Kidney (tissue), 13 donors: ENCODE measurements at regions not wholly inside any gene's neighbourhood (a gene's known extent, or its start where the extent isn't known, plus 50 kb on each side); places are given as distances from the start of the nearest gene placed in this dataset.

Source experiments
- DNase-seq, 5 donors: peaks; one replicate each; pipeline ENCODE4 v3.0.0-alpha.2; 2013 to 2020
- FAIRE-seq: peaks from 2 replicates; lab custom pipeline; 2012; peaks lifted over from hg19 to GRCh38; lab: Jason Lieb, UNC
- H3K27ac ChIP-seq, 2 donors: one replicate each; pipeline ENCODE4 v1.7.0; 2013; ENCODE audit warnings: low read depth in 2 of 2, low read length in 2 of 2, inconsistent platforms in 1 of 2
- H3K27me3 ChIP-seq: one replicate; pipeline ENCODE4 v1.7.1; 2013; ENCODE audit warnings: low read length, inconsistent platforms; ENCODE audit not compliant: control insufficient read depth, insufficient read depth
- H3K36me3 ChIP-seq, 3 donors: one replicate each; pipeline versions ENCODE4 v1.7.0 to v1.7.1; 2013; ENCODE audit warnings: low read length in 3 of 3, control low read depth in 1 of 3, inconsistent platforms in 1 of 3; ENCODE audit not compliant: insufficient read depth in 3 of 3, control insufficient read depth in 2 of 3
- H3K4me1 ChIP-seq, 3 donors: one replicate each; pipeline versions ENCODE4 v1.7.0 to v1.7.1; 2013; ENCODE audit warnings: low read length in 3 of 3, inconsistent platforms in 1 of 3, low read depth in 1 of 3; ENCODE audit not compliant: control insufficient read depth in 2 of 3, insufficient read depth in 2 of 3
- H3K4me3 ChIP-seq, 3 donors: one replicate each; pipeline versions ENCODE4 v1.7.0 to v1.8.1; 2013; ENCODE audit warnings: low read length in 3 of 3, control low read depth in 1 of 3, inconsistent platforms in 1 of 3
- H3K9ac ChIP-seq, 3 donors: one replicate each; pipeline versions ENCODE4 v1.7.0 to v1.7.1; 2013; ENCODE audit warnings: low read length in 3 of 3, control low read depth in 1 of 3, inconsistent platforms in 1 of 3
- H3K9me3 ChIP-seq, 3 donors: one replicate each; pipeline versions ENCODE4 v1.7.0 to v1.7.1; 2013; ENCODE audit warnings: low read length in 3 of 3, control low read depth in 1 of 3, inconsistent platforms in 1 of 3; ENCODE audit not compliant: control insufficient read depth in 2 of 3, insufficient read depth in 1 of 3
- intact Hi-C: fragments of 100-400 bp; cut with DNase I; formaldehyde crosslinking; loops from one replicate; pipeline ENCODE4 v1.11.1; 2022
- TF ChIP-seq, protein P1 (sequence below): IDR thresholded peaks from 3 replicates; pipeline ENCODE4 v1.5.1; 2012; ENCODE audit warnings: mild to moderate bottlenecking, moderate library complexity, borderline replicate concordance; ENCODE audit not compliant: insufficient read depth; ENCODE audit errors: extremely low read depth
- donor health status: control.
- donor health status: control.
- donor health status: control.
- donor health status: control.
- donor health status: control.
- donor health status: DM: yes; HTN: yes; CAD: no.
- donor health status: Normal renal cell carcinoma (clear cell type).

DNA sequence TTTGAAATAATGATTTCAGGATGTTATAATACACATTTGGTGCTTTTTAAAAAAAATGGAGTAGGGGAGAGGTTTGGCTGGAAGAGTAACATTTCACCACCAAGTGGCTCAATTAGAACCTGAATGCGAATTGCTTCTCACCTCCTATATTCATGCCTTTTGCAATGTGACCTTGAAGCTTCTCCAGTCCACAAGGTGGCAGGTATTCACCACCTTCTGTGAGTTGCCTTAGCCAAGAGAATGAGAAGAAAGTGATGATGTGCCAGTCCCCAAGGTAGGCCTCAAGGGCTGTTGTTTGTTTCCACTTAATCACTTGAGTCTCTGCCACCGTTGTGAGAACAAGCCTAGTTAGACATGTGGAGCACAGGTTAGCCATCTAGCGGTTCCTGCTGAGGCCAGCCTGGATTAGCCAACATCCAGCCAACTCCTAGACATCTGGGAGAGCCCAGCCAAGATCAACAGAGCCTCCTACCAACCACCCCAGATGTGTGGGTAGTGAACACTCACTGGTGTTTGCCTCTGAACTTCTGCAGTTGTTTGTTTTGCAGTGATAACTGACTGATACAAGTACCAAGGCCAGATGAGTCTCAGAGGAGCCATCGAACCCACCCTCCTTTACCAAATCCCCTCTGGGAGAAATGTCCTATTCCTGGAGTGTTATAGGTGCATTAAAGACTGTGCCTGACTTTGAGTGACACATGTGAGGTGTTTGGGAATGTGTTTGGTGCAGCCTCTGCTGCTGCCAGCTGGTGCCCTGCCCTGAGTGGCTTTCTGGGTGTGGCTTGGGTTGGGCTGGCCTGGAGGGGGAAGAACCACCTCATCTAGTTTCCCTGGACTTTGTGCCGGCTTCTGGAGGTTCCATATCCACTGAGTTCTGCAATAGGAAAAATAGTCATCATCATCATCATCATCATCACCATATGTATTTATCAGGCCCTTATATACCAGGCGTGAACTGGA, 132.5 kb upstream of the RFLNA start:
- TF ChIP-seq, protein P1, sequence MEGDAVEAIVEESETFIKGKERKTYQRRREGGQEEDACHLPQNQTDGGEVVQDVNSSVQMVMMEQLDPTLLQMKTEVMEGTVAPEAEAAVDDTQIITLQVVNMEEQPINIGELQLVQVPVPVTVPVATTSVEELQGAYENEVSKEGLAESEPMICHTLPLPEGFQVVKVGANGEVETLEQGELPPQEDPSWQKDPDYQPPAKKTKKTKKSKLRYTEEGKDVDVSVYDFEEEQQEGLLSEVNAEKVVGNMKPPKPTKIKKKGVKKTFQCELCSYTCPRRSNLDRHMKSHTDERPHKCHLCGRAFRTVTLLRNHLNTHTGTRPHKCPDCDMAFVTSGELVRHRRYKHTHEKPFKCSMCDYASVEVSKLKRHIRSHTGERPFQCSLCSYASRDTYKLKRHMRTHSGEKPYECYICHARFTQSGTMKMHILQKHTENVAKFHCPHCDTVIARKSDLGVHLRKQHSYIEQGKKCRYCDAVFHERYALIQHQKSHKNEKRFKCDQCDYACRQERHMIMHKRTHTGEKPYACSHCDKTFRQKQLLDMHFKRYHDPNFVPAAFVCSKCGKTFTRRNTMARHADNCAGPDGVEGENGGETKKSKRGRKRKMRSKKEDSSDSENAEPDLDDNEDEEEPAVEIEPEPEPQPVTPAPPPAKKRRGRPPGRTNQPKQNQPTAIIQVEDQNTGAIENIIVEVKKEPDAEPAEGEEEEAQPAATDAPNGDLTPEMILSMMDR: no peak
- no peaks in the 10 kb centered on the region for H3K9me3 ChIP-seq

DNA sequence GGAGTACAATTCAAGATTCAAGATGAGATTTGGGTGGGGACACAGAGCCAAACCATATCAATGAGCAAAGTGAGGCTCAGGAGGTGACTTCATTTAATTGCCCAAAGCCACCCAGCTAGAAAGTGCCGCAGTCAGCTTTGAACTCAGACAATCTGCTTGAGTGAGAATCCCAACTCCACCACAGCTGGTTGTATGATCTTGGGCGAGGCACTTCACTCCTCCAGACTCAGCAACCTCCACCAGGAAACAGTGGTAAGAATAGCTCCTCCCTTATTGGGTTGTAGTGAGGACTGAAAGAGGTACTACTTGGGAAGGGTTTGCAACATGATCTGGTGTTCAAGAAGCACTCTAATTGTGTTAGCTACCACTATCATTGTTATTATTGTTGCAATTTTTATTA, 129.2 kb upstream of the RFLNA start:
- Histone ChIP-seq H3K4me3 (no peak overlapping the region), H3K9ac (no peak overlapping the region), H3K27me3 (no peaks in the 10 kb centered on the region), H3K9me3 (no peaks in the 10 kb centered on the region), H3K4me1 (no peaks in the 10 kb centered on the region), H3K36me3 (no peaks in the 10 kb centered on the region), H3K27ac (no peak overlapping the region)
- intact Hi-C loops: no loop called here
- DNase-seq (no peak), FAIRE-seq (no peak)
- TF ChIP-seq, protein P1: no peak

More for the DNA sequence above, 132.5 kb upstream of the RFLNA start:
- no peak for FAIRE-seq
- no peak overlapping the region for H3K4me3 ChIP-seq
- H3K27me3 ChIP-seq: no peaks in the 10 kb centered on the region
- H3K36me3 ChIP-seq: no peaks in the 10 kb centered on the region
- no peak for DNase-seq
- intact Hi-C loops: no loop called here
- no peaks in the 10 kb centered on the region for H3K4me1 ChIP-seq
- no peak overlapping the region for H3K9ac ChIP-seq
- no peak overlapping the region for H3K27ac ChIP-seq

DNA sequence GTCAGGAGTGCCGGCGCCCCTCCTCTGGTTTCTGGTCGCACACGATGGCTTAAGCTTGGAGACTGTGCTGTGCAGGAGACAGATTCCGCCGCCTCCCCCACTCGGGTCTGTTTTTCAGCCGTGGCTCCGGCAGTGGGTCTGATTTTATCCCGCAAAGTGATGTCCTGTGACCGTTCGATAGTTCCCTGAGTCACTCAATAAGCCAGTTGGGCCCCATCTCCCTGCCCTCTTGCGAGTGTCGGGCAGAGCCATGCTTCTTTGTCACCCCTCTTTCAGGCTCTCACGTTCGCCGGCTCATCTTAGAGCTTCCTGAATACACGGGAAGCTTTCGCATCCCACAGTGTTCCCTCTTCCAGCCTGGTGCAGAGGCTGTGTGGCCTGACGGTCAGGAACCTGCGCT, 127.8 kb upstream of the RFLNA start:
- DNase-seq (no peak), FAIRE-seq (no peak)
- Histone ChIP-seq H3K27me3 (no peaks in the 10 kb centered on the region), H3K9ac (no peak overlapping the region), H3K4me1 (no peaks in the 10 kb centered on the region), H3K36me3 (no peaks in the 10 kb centered on the region), H3K9me3 (no peaks in the 10 kb centered on the region), H3K4me3 (no peak overlapping the region), H3K27ac (no peak overlapping the region)
- TF ChIP-seq, protein P1: no peak
- intact Hi-C loops: no loop called here
